K562 (cell line): ENCODE measurements at regions not wholly inside any gene's neighbourhood (a gene's known extent, or its start where the extent isn't known, plus 50 kb on each side); places are given as distances from the start of the nearest gene placed in this dataset.

Experiments used
- ATAC-seq: fragments of 200-7000 bp; cut with Tn5 transposase; 3 replicates; pipeline ENCODE4 v1.9.1; 2020; ENCODE audit warnings: moderate library complexity
- BruUV-seq: library from RNA; stranded (reverse); fragments of 400-500 nt; replicated peaks from 2 replicates; lab custom pipeline; 2021; lab: Mats Ljungman, UMichigan
- CTCF ChIA-PET: fragments of 300-600 bp; formaldehyde crosslinking; extraction: SDS; loops from one replicate; lab custom pipeline; 2021; ENCODE audit warnings: low intra/inter-chr PET ratio; lab: Yijun Ruan, JAX
- POLR2A ChIA-PET: fragments of 300-600, 350-650 bp; sonication (Branson Sonifier 250); formaldehyde crosslinking; extraction: SDS; loops from one replicate; lab custom pipeline; 2021; ENCODE audit warnings: antibody characterized with exemption, inconsistent platforms; lab: Yijun Ruan, JAX
- DNase-seq, 4 experiments: peaks; one replicate each; pipeline versions ENCODE4 v3.0.0 to v3.0.0-alpha.2; 2011 to 2018; ENCODE audit warnings: low spot score in 3 of 4, mixed read lengths in 3 of 4; ENCODE audit errors: extremely low read depth in 1 of 4
- FAIRE-seq: peaks from 2 replicates; lab custom pipeline; 2011; peaks lifted over from hg19 to GRCh38; lab: Jason Lieb, UNC
- H2AFZ ChIP-seq: 2 replicates; pipeline ENCODE4 v1.6.0; 2011; ENCODE audit warnings: low read depth, low read length, control low read depth, inconsistent platforms
- H3K27ac ChIP-seq: fragments of 200-600 bp; 3 replicates; pipeline ENCODE4 v1.8.0; 2011; ENCODE audit warnings: low read depth, mild to moderate bottlenecking, control low read depth, inconsistent platforms, low read length, moderate library complexity, mixed read lengths; ENCODE audit errors: extremely low read depth
- H3K27me3 ChIP-seq, 2 experiments: fragments of 300-600 bp in 1 of 2; 2 replicates in 1 of 2; 3 replicates in 1 of 2; pipeline versions ENCODE4 v1.6.0 to v1.8.0; 2011; ENCODE audit warnings: inconsistent platforms in 2 of 2, low read length in 2 of 2, mild to moderate bottlenecking in 1 of 2, mixed read lengths in 1 of 2, moderate library complexity in 1 of 2; ENCODE audit not compliant: control insufficient read depth in 2 of 2, insufficient read depth in 2 of 2
- H3K36me3 ChIP-seq: fragments of 300-600 bp; 3 replicates; pipeline ENCODE4 v1.8.0; 2011; ENCODE audit warnings: mild to moderate bottlenecking, low read length, inconsistent platforms; ENCODE audit not compliant: control insufficient read depth, insufficient read depth
- H3K4me1 ChIP-seq, 2 experiments: fragments of 200-600 bp in 1 of 2; replicated peaks in 1 of 2; 2 replicates in 1 of 2; 3 replicates in 1 of 2; pipeline versions ENCODE4 v1.5.1 to v1.8.0; 2011; ENCODE audit warnings: inconsistent platforms in 2 of 2, low read length in 2 of 2, mild to moderate bottlenecking in 1 of 2, mixed read lengths in 1 of 2, moderate library complexity in 1 of 2; ENCODE audit not compliant: control insufficient read depth in 2 of 2, insufficient read depth in 2 of 2
- H3K4me2 ChIP-seq: 2 replicates; pipeline ENCODE4 v1.6.1; 2011; ENCODE audit warnings: low read length, control low read depth, inconsistent platforms, mixed read lengths; ENCODE audit not compliant: insufficient read depth
- H3K4me3 ChIP-seq: fragments of 200-600 bp; sonication (generic), shearing (Covaris generic); 2 replicates; pipeline ENCODE4 v1.5.1; 2016; ENCODE audit warnings: control low read depth, inconsistent platforms
- H3K79me2 ChIP-seq: fragments of 200-600 bp; 3 replicates; pipeline ENCODE4 v1.8.0; 2011; ENCODE audit warnings: low read length, inconsistent platforms; ENCODE audit not compliant: control insufficient read depth, insufficient read depth
- H3K9ac ChIP-seq, 2 experiments: 2 replicates each; pipeline versions ENCODE4 v1.6.0 to v1.6.1; 2011; ENCODE audit warnings: low read depth in 2 of 2, low read length in 2 of 2, control low read depth in 1 of 2, inconsistent platforms in 1 of 2, mild to moderate bottlenecking in 1 of 2, mixed read lengths in 1 of 2; ENCODE audit not compliant: insufficient read depth in 1 of 2
- H3K9me1 ChIP-seq: one replicate; pipeline ENCODE4 v1.6.0; 2011; ENCODE audit warnings: inconsistent platforms, mild to moderate bottlenecking, low read length, moderate library complexity; ENCODE audit not compliant: control insufficient read depth, insufficient read depth
- H3K9me3 ChIP-seq: replicated peaks from 2 replicates; pipeline ENCODE4 v1.5.1; 2011; ENCODE audit warnings: low read depth, low read length, inconsistent platforms; ENCODE audit not compliant: control insufficient read depth, insufficient read depth
- H4K20me1 ChIP-seq: replicated peaks from 2 replicates; pipeline ENCODE4 v1.6.1; 2011; ENCODE audit warnings: low read length, inconsistent platforms, mixed read lengths; ENCODE audit not compliant: control insufficient read depth, insufficient read depth
- FOXM1 ChIP-seq, 2 experiments: fragments of 450-650 bp in 1 of 2; sonication (generic) in 1 of 2; formaldehyde crosslinking in 1 of 2; IDR thresholded peaks; 2 replicates each; pipeline versions ENCODE4 v1.6.1 to v1.9.0; 2017 to 2022; ENCODE audit warnings: low read depth in 2 of 2, mild to moderate bottlenecking in 2 of 2, missing genetic modification reagents in 1 of 2, moderate library complexity in 1 of 2
- MYBL2 ChIP-seq, 2 experiments: fragments of 450-650 bp in 1 of 2; sonication (generic) in 1 of 2; formaldehyde crosslinking in 1 of 2; IDR thresholded peaks; 2 replicates each; pipeline versions ENCODE4 v1.6.1 to v1.8.1; 2017 to 2022; ENCODE audit warnings: borderline replicate concordance in 1 of 2, inconsistent platforms in 1 of 2, low read depth in 1 of 2, mild to moderate bottlenecking in 1 of 2, missing genetic modification reagents in 1 of 2, moderate library complexity in 1 of 2
- PTBP1 ChIP-seq: fragments of 200-400 bp; formaldehyde crosslinking; IDR thresholded peaks from 2 replicates; pipeline ENCODE4 v1.6.1; 2017; ENCODE audit warnings: low read depth, low read length
- TRIM28 ChIP-seq: fragments of 450-650 bp; IDR thresholded peaks from 2 replicates; pipeline ENCODE4 v1.6.1; 2017
- WGBS: fragments of 100-300 bp; shearing (Covaris generic); methylation state at CpG from one replicate; pipeline ENCODE4 v1.1.6; 2016; ENCODE audit warnings: low coverage, mixed read lengths; ENCODE audit not compliant: insufficient coverage; ENCODE audit errors: missing lambda C conversion rate; 5-methylcytosine and 5-hydroxymethylcytosine counted together
- in situ Hi-C: fragments of 300-500 bp; cut with MboI; formaldehyde crosslinking; loops from 4 replicates; pipeline ENCODE4 v1.15.0; 2018; ENCODE audit warnings: inconsistent platforms, mixed read lengths
- intact Hi-C: fragments of 100-400 bp; cut with micrococcal nuclease; formaldehyde crosslinking; loops from 2 replicates; pipeline ENCODE4 v1.14.2; 2022
- TF ChIP-seq, protein P1 (sequence below), 2 experiments: fragments of 450-650 bp; IDR thresholded peaks; 2 replicates each; pipeline ENCODE4 v1.6.1; 2016

DNA sequence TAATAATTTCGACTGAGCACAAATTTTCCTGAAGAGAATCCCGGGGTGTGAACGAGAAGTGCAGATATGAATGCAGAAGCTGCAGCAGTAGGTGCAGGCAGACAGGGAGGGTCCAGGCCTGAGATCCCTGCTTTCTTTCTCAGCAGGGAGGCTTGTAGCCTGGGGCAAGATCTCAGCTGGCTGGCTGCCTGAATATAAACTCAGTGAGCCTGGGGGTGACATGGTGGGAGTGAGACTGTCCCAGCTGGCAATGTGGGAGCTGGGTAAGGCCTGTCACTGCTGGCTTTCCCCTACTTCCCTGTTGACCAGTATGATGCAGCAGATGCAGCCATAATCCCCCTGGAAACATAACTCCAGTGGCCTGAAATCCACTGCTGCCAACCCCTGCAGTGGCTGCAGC is 325.2 kb downstream of the CETN3 start:
- BruUV-seq = no TSS peak
- intact Hi-C loops = no loop called here
- Histone ChIP-seq H3K79me2 (no peaks in the 10 kb centered on the region), H3K27ac (no peak overlapping the region), H2AFZ (no peak overlapping the region), H3K9ac (no peak overlapping the region), H3K4me1 (no peaks in the 10 kb centered on the region), H3K36me3 (no peaks in the 10 kb centered on the region), H3K4me2 (no peak overlapping the region), H4K20me1 (no peaks in the 10 kb centered on the region), H3K4me3 (no peak overlapping the region), H3K27me3 (no peaks in the 10 kb centered on the region), H3K9me3 (no peaks in the 10 kb centered on the region), H3K9me1 (no peaks in the 10 kb centered on the region)
- in situ Hi-C loops = no loop called here
- POLR2A ChIA-PET = no interaction called here
- CTCF ChIA-PET = no interaction called here
- WGBS = 0% methylated on average over 3 of the region's 3 CpGs
- FAIRE-seq (no peak), DNase-seq (no peak), ATAC-seq (no peak)
- TF ChIP-seq PTBP1 = no peak
- TF ChIP-seq, protein P1, sequence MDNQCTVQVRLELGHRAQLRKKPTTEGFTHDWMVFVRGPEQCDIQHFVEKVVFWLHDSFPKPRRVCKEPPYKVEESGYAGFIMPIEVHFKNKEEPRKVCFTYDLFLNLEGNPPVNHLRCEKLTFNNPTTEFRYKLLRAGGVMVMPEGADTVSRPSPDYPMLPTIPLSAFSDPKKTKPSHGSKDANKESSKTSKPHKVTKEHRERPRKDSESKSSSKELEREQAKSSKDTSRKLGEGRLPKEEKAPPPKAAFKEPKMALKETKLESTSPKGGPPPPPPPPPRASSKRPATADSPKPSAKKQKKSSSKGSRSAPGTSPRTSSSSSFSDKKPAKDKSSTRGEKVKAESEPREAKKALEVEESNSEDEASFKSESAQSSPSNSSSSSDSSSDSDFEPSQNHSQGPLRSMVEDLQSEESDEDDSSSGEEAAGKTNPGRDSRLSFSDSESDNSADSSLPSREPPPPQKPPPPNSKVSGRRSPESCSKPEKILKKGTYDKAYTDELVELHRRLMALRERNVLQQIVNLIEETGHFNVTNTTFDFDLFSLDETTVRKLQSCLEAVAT (IDR thresholded peaks at IDR 0.05) = no peak
- TF ChIP-seq MYBL2 (IDR thresholded peaks at IDR 0.05; ENCODE audit: low read depth) = no peak
- TF ChIP-seq MYBL2 (CRISPR knock-in tag; IDR thresholded peaks at IDR 0.05; ENCODE audit: borderline replicate concordance) = no peak
- no peak for TF ChIP-seq FOXM1 (IDR thresholded peaks at IDR 0.05; ENCODE audit: low read depth)
- no peak for TF ChIP-seq FOXM1 (CRISPR knock-in tag; IDR thresholded peaks at IDR 0.05; ENCODE audit: low read depth)
- TF ChIP-seq TRIM28 = no peak
